GM21360 (cell line): ENCODE measurements at regions not wholly inside any gene's neighbourhood (a gene's known extent, or its start where the extent isn't known, plus 50 kb on each side); places are given as distances from the start of the nearest gene placed in this dataset.

Experiments
- ATAC-seq: cut with Tn5 transposase; IDR thresholded peaks from one replicate; pipeline ENCODE4 v1.9.1; 2021; ENCODE audit warnings: mild to moderate bottlenecking, moderate library complexity; ENCODE audit not compliant: unreplicated experiment

GRCh38 chr6:18920701-18921100, 533.6 kb downstream of the RNF144B start:
- ATAC-seq = no peak

- ATAC-seq = no peak
These were observed 543.9 kb downstream of the RNF144B start for GRCh38 chr6:18931086-18931485.

GRCh38 chr6:18958146-18958545, 571.0 kb downstream of the RNF144B start:
- no peak for ATAC-seq

GRCh38 chr6:18961566-18961965, 574.4 kb downstream of the RNF144B start:
- no peak for ATAC-seq

GRCh38 chr6:18962361-18962905, 575.3 kb downstream of the RNF144B start:
- ATAC-seq = no peak

GRCh38 chr6:18963439-18963838, 576.3 kb downstream of the RNF144B start:
- ATAC-seq = no peak

- no peak for ATAC-seq
These were observed 586.1 kb downstream of the RNF144B start for GRCh38 chr6:18973251-18973650.

- no peak for ATAC-seq
These were observed 588.9 kb downstream of the RNF144B start for GRCh38 chr6:18976091-18976490.

- ATAC-seq = no peak
These were observed 589.8 kb downstream of the RNF144B start for GRCh38 chr6:18976966-18977365.

- no peak for ATAC-seq
These were observed 591.4 kb downstream of the RNF144B start for GRCh38 chr6:18978337-18979128.

- no peak for ATAC-seq
These were observed 597.9 kb downstream of the RNF144B start for GRCh38 chr6:18985061-18985460.

GRCh38 chr6:18985996-18986395, 598.8 kb downstream of the RNF144B start:
- ATAC-seq = no peak

- no peak for ATAC-seq
These were observed 601.5 kb downstream of the RNF144B start for GRCh38 chr6:18988636-18989035.

- ATAC-seq = peak; percentile 88
These were observed 603.2 kb downstream of the RNF144B start for GRCh38 chr6:18990059-18990978.

GRCh38 chr6:18997375-18997826, 610.3 kb downstream of the RNF144B start:
- ATAC-seq = peak; percentile 95

GRCh38 chr6:19002976-19003560, 615.9 kb downstream of the RNF144B start:
- ATAC-seq = no peak

GRCh38 chr6:19004176-19004575, 617.0 kb downstream of the RNF144B start:
- no peak for ATAC-seq

GRCh38 chr6:19009769-19010168, 622.6 kb downstream of the RNF144B start:
- ATAC-seq = no peak

GRCh38 chr6:19013026-19013705, 626.0 kb downstream of the RNF144B start:
- ATAC-seq = no peak

GRCh38 chr6:19024737-19025136, 637.6 kb downstream of the RNF144B start:
- no peak for ATAC-seq

GRCh38 chr6:19028201-19028600, 641.1 kb downstream of the RNF144B start:
- no peak for ATAC-seq
